HL-60 (cell line): ENCODE measurements at regions not wholly inside any gene's neighbourhood (a gene's known extent, or its start where the extent isn't known, plus 50 kb on each side); places are given as distances from the start of the nearest gene placed in this dataset.

Experiments used
- DNase-seq, 2 experiments: peaks; one replicate each; pipeline ENCODE4 v3.0.0-alpha.2; 2010 to 2020; ENCODE audit warnings: low read depth in 1 of 2, low spot score in 1 of 2
- H3K27ac ChIP-seq: fragments of 250-450 bp; sonication (Bioruptor Pico); replicated peaks from 2 replicates; pipeline ENCODE4 v1.5.1; 2020; ENCODE audit warnings: mild to moderate bottlenecking, moderate library complexity
- H3K27me3 ChIP-seq: fragments of 250-450 bp; sonication (Bioruptor Pico); 2 replicates; pipeline ENCODE4 v1.5.1; 2021; ENCODE audit warnings: mild to moderate bottlenecking, moderate library complexity; ENCODE audit not compliant: insufficient read depth, poor library complexity, severe bottlenecking
- H3K4me3 ChIP-seq: replicated peaks from 2 replicates; pipeline ENCODE4 v1.5.1; 2011; ENCODE audit warnings: mild to moderate bottlenecking, control low read depth, low read length; ENCODE audit not compliant: insufficient read depth
- CTCF ChIP-seq: IDR thresholded peaks from one replicate; pipeline ENCODE4 v1.5.1; 2011; ENCODE audit warnings: low read length, control low read depth, inconsistent platforms; ENCODE audit not compliant: insufficient read depth
- GABPA ChIP-seq: IDR thresholded peaks from 2 replicates; pipeline ENCODE4 v1.6.1; 2012; ENCODE audit warnings: low read depth
- POLR2AphosphoS5 ChIP-seq: IDR thresholded peaks from 2 replicates; pipeline ENCODE4 v1.6.1; 2012; ENCODE audit warnings: low read depth
- SPI1 ChIP-seq: IDR thresholded peaks from 2 replicates; pipeline ENCODE4 v1.6.1; 2012; ENCODE audit warnings: low read depth, mild to moderate bottlenecking, borderline replicate concordance
- TF ChIP-seq, protein P1 (sequence below): IDR thresholded peaks from 2 replicates; pipeline ENCODE4 v1.6.1; 2012; ENCODE audit warnings: low read depth; ENCODE audit not compliant: insufficient replicate concordance

DNA sequence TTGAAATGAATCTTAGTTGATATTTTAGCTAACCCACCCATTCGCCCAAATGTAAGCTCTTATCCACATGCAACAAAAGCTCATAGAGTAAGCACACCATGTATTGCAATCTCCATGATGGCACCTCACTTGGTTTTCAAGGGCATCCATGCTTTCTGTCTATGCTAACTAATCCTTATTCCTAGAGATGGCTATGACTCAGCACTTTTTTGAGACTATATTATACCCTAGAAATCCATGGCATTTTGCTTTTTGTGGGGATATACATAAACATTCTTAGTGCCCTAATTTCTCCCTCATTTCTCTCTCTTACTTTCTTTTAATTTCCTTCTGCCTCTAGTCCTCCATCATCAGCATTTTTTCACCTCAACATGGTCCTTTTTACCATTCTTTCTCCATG lies 168.5 kb upstream of the STT3B start:
- H3K27ac ChIP-seq, result no peak overlapping the region; the same call in 1 of the 2 replicates
- DNase-seq, result no peak
- no peaks in the 10 kb centered on the region for H3K27me3 ChIP-seq
- no peak overlapping the region for H3K4me3 ChIP-seq
- no peak for TF ChIP-seq CTCF
- no peak for TF ChIP-seq SPI1
- TF ChIP-seq, protein P1, sequence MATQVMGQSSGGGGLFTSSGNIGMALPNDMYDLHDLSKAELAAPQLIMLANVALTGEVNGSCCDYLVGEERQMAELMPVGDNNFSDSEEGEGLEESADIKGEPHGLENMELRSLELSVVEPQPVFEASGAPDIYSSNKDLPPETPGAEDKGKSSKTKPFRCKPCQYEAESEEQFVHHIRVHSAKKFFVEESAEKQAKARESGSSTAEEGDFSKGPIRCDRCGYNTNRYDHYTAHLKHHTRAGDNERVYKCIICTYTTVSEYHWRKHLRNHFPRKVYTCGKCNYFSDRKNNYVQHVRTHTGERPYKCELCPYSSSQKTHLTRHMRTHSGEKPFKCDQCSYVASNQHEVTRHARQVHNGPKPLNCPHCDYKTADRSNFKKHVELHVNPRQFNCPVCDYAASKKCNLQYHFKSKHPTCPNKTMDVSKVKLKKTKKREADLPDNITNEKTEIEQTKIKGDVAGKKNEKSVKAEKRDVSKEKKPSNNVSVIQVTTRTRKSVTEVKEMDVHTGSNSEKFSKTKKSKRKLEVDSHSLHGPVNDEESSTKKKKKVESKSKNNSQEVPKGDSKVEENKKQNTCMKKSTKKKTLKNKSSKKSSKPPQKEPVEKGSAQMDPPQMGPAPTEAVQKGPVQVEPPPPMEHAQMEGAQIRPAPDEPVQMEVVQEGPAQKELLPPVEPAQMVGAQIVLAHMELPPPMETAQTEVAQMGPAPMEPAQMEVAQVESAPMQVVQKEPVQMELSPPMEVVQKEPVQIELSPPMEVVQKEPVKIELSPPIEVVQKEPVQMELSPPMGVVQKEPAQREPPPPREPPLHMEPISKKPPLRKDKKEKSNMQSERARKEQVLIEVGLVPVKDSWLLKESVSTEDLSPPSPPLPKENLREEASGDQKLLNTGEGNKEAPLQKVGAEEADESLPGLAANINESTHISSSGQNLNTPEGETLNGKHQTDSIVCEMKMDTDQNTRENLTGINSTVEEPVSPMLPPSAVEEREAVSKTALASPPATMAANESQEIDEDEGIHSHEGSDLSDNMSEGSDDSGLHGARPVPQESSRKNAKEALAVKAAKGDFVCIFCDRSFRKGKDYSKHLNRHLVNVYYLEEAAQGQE, result no peak
- TF ChIP-seq POLR2AphosphoS5, result no peak
- no peak for TF ChIP-seq GABPA

- no peak for DNase-seq
- H3K27ac ChIP-seq, result no peak overlapping the region
- no peak overlapping the region for H3K4me3 ChIP-seq
- TF ChIP-seq CTCF (no peak), GABPA (no peak), SPI1 (peak; percentile 3; the same call in 1 of the 2 replicates)
- TF ChIP-seq, protein P1, result no peak
- H3K27me3 ChIP-seq, result no peaks in the 10 kb centered on the region
These were observed 168.0 kb upstream of the STT3B start for GRCh38 chr3:31364711-31365110.

DNA sequence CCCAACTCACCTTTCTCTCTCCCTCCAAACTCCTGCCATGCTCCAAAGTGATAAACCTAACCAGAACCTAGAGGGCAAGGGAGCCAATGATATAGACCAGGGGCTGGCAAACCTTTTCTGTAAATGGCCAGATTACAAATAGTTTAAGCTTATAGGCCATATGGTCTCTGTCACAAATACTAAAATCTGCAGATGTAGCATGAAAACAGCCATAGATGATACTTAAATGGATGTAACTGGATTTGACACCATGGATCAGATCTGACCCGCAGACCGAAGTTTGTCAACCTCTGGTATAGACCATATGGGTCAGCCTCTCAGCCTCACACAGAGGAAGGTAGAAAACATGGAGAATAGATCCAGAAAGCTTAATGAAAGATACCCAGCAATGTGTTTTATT lies 165.2 kb upstream of the STT3B start:
- no peak for TF ChIP-seq SPI1
- TF ChIP-seq POLR2AphosphoS5, result no peak
- TF ChIP-seq, protein P1, result no peak
- Histone ChIP-seq H3K27ac (no peak overlapping the region), H3K27me3 (no peaks in the 10 kb centered on the region), H3K4me3 (no peak overlapping the region)
- no peak for DNase-seq
